Gastroesophageal sphincter (tissue), 4 donors: ENCODE measurements at regions not wholly inside any gene's neighbourhood (a gene's known extent, or its start where the extent isn't known, plus 50 kb on each side); places are given as distances from the start of the nearest gene placed in this dataset.

ENCODE experiments used
- ATAC-seq: fragments of 150-250 bp; one replicate; pipeline ENCODE4 v1.9.1; 2016; ENCODE audit warnings: mild to moderate bottlenecking, moderate library complexity
- H3K27ac ChIP-seq, 4 donors: fragments of 200-600 bp; sonication (generic) in 3 of 4; 1 replicate in 3 of 4; 2 replicates in 1 of 4; pipeline ENCODE4 v1.5.1; 2016 to 2019
- H3K27me3 ChIP-seq: fragments of 200-600 bp; sonication (generic); one replicate; pipeline ENCODE4 v1.5.1; 2019
- H3K36me3 ChIP-seq, 2 donors: fragments of 200-600 bp; sonication (generic); one replicate each; pipeline ENCODE4 v1.5.1; 2019; ENCODE audit warnings: control low read depth in 1 of 2
- H3K4me1 ChIP-seq, 3 donors: fragments of 200-600 bp; sonication (generic); 1 replicate in 2 of 3; 2 replicates in 1 of 3; pipeline ENCODE4 v1.5.1; 2016 to 2019; ENCODE audit warnings: control low read depth in 2 of 3
- H3K4me3 ChIP-seq, 2 donors: fragments of 200-600 bp; sonication (generic); one replicate each; pipeline ENCODE4 v1.5.1; 2019; ENCODE audit warnings: mild to moderate bottlenecking in 1 of 2, moderate library complexity in 1 of 2
- H3K9me3 ChIP-seq, 3 donors: fragments of 200-600 bp; sonication (generic); one replicate each; pipeline ENCODE4 v1.5.1; 2017 to 2019; ENCODE audit warnings: control low read depth in 2 of 3
- EP300 ChIP-seq: sonication (generic); formaldehyde crosslinking; IDR thresholded peaks from one replicate; pipeline ENCODE4 v1.6.1; 2017; ENCODE audit warnings: antibody characterized with exemption, mild to moderate bottlenecking
- POLR2A ChIP-seq, 2 donors: fragments of 450-650 bp; IDR thresholded peaks; one replicate each; pipeline ENCODE4 v1.6.1; 2017; ENCODE audit warnings: antibody characterized with exemption in 2 of 2, mild to moderate bottlenecking in 2 of 2, moderate library complexity in 1 of 2
- POLR2AphosphoS5 ChIP-seq: sonication (generic); formaldehyde crosslinking; IDR thresholded peaks from one replicate; pipeline ENCODE4 v1.6.1; 2017; ENCODE audit warnings: antibody characterized with exemption
- WGBS, 2 donors: methylation state at CpG; one replicate each; pipeline ENCODE4 v1.1.5; 2018; ENCODE audit warnings: low coverage in 1 of 2; 5-methylcytosine and 5-hydroxymethylcytosine counted together
- TF ChIP-seq, protein P1 (sequence below), 4 experiments: fragments of 200-600 bp in 2 of 4; fragments of 450-650 bp in 2 of 4; sonication (generic) in 1 of 4; IDR thresholded peaks; one replicate each; pipeline ENCODE4 v1.5.1; 2017 to 2019; ENCODE audit warnings: antibody characterized with exemption in 4 of 4, mild to moderate bottlenecking in 2 of 4, moderate library complexity in 2 of 4

GRCh38 chr13:37501187-37501586 is 97.4 kb downstream of the POSTN start:
- Histone ChIP-seq H3K27ac (no peak overlapping the region), H3K4me3 (no peak overlapping the region), H3K27me3 (no peaks in the 10 kb centered on the region), H3K4me1 (no peaks in the 10 kb centered on the region), H3K9me3 (no peaks in the 10 kb centered on the region), H3K36me3 (no peaks in the 10 kb centered on the region)
- TF ChIP-seq, protein P1, sequence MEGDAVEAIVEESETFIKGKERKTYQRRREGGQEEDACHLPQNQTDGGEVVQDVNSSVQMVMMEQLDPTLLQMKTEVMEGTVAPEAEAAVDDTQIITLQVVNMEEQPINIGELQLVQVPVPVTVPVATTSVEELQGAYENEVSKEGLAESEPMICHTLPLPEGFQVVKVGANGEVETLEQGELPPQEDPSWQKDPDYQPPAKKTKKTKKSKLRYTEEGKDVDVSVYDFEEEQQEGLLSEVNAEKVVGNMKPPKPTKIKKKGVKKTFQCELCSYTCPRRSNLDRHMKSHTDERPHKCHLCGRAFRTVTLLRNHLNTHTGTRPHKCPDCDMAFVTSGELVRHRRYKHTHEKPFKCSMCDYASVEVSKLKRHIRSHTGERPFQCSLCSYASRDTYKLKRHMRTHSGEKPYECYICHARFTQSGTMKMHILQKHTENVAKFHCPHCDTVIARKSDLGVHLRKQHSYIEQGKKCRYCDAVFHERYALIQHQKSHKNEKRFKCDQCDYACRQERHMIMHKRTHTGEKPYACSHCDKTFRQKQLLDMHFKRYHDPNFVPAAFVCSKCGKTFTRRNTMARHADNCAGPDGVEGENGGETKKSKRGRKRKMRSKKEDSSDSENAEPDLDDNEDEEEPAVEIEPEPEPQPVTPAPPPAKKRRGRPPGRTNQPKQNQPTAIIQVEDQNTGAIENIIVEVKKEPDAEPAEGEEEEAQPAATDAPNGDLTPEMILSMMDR (IDR thresholded peaks at IDR 0.05), result no peak
- TF ChIP-seq POLR2AphosphoS5, result no peak
- WGBS, 2 donors, result 60 to 90% methylated on average over 1 to 2 of the region's 2 CpGs
- ATAC-seq, result no peak

GRCh38 chr13:37495046-37495445 is 103.5 kb downstream of the POSTN start:
- no peak for TF ChIP-seq EP300
- TF ChIP-seq, protein P1 (IDR thresholded peaks at IDR 0.05), result no peak
- H3K9me3 ChIP-seq, result no peaks in the 10 kb centered on the region
- H3K27me3 ChIP-seq, result no peaks in the 10 kb centered on the region
- no peak overlapping the region for H3K27ac ChIP-seq
- H3K4me1 ChIP-seq, result no peaks in the 10 kb centered on the region
- no peak overlapping the region for H3K4me3 ChIP-seq
- ATAC-seq, result no peak
- WGBS, 2 donors, result 50 to 78% methylated on average over 1 of the region's 1 CpG
- H3K36me3 ChIP-seq, result no peaks in the 10 kb centered on the region

GRCh38 chr13:37493775-37494174 is 104.8 kb downstream of the POSTN start:
- no peaks in the 10 kb centered on the region for H3K27me3 ChIP-seq
- no peak for ATAC-seq
- H3K4me1 ChIP-seq, result no peaks in the 10 kb centered on the region
- no peaks in the 10 kb centered on the region for H3K36me3 ChIP-seq
- TF ChIP-seq POLR2A (IDR thresholded peaks at IDR 0.05) (no peak), POLR2AphosphoS5 (no peak)
- no peak overlapping the region for H3K27ac ChIP-seq
- H3K4me3 ChIP-seq, result no peak overlapping the region
- H3K9me3 ChIP-seq, result no peaks in the 10 kb centered on the region
- WGBS, 2 donors, result 83% methylated on average over 3 of the region's 3 CpGs; no CpG with 5 or more reads in 1 of the 2 donors

DNA sequence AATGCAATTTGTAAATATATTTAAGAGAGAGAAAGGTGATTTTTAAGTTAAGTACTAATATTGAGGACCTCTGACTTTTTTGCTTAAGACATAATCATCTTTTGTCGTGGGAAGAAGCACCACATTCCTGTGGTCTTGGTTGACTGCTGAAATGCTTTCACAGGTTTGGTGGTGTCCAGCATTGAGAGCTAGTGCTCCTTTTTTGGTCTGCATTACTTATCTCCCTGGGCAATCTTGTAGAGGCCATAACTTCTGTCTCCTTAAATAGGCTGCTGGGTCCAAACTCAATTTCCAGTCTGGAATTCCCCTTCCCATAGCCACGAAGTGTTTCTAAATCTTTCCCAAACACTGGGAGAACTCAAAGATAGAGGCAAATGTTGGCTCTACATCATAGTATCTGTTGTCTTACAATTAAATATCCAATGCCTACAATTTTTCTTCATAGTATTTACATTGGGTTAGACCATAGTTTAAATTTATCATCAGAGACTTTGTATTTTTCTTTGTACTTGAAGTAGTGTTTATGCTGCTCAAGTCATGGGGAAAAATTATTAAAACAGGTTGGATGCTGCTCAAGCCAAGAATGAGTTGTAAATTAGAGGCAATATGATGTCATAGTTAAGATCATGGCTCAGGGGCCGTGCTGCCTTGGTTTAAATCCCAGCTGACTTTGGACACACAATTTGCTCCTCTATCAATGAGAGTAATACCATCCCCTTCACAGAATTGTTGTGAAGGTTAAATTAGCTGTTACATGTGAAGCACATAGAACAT is 105.6 kb downstream of the POSTN start:
- TF ChIP-seq, protein P1 (IDR thresholded peaks at IDR 0.05), result no peak
- TF ChIP-seq EP300 (no peak), POLR2AphosphoS5 (no peak), POLR2A (IDR thresholded peaks at IDR 0.05) (no peak)
- H3K27ac ChIP-seq, result no peak overlapping the region
- no peak overlapping the region for H3K4me3 ChIP-seq
- H3K36me3 ChIP-seq, result no peaks in the 10 kb centered on the region
- WGBS, 2 donors, result 29 to 31% methylated on average over 3 of the region's 3 CpGs
- no peaks in the 10 kb centered on the region for H3K9me3 ChIP-seq
- H3K4me1 ChIP-seq, result no peaks in the 10 kb centered on the region
- no peaks in the 10 kb centered on the region for H3K27me3 ChIP-seq
- no peak for ATAC-seq

GRCh38 chr13:37492075-37492474 is 106.5 kb downstream of the POSTN start:
- ATAC-seq, result no peak
- H3K9me3 ChIP-seq, result no peaks in the 10 kb centered on the region
- H3K4me3 ChIP-seq, result no peak overlapping the region
- no peaks in the 10 kb centered on the region for H3K4me1 ChIP-seq
- no peak overlapping the region for H3K27ac ChIP-seq
- no peak for TF ChIP-seq POLR2A (IDR thresholded peaks at IDR 0.05)
- TF ChIP-seq, protein P1 (IDR thresholded peaks at IDR 0.05), result no peak
- no peaks in the 10 kb centered on the region for H3K36me3 ChIP-seq
- no peaks in the 10 kb centered on the region for H3K27me3 ChIP-seq
